ENCODE measurements at regions not wholly inside any gene's neighbourhood (a gene's known extent, or its start where the extent isn't known, plus 50 kb on each side); places are given as distances from the start of the nearest gene placed in this dataset.

GRCh38 chr2:215687149-215688031, 251.5 kb upstream of the FN1 start:
- DNase-seq (ENCODE audit: low spot score) = no peak

DNA sequence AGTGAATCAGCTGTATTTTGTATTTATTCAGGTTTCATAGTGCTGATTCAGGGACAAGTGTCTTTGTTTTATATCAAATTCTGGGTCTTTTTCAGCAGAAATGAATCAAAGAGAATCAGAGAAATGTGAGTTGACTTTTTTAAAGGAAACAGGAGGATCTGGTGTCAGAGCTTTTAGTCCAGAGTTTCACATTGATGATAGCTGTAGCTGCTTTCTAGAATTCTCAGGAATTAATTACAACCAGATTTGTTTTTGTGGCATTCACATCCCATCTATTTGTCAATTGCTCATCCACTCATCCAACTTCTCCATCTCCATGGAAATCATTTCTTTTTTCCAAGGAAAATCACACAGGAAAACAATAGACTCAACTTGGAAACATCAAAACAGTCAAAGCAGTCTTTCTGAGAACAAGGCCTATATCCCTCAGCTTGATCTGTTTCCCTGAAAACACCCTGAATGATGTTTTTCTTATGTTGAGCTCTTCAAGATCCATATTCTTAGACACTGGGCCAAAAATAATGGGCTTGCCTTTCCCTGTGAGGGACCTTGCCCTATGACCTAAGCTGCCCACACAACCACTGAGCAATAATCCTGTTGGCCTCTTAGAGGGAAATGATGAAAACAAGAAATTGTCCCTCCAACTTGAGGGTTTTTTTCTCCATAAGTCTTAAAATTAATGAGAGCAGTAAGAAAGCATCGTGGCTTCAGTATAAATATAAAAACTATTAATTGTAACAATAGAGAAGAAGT, 249.5 kb upstream of the FN1 start:
- DNase-seq (ENCODE audit: low spot score) = no peak

- no peak for DNase-seq (ENCODE audit: low spot score)
Measured at GRCh38 chr2:215684448-215685237, 248.8 kb upstream of the FN1 start.

DNA sequence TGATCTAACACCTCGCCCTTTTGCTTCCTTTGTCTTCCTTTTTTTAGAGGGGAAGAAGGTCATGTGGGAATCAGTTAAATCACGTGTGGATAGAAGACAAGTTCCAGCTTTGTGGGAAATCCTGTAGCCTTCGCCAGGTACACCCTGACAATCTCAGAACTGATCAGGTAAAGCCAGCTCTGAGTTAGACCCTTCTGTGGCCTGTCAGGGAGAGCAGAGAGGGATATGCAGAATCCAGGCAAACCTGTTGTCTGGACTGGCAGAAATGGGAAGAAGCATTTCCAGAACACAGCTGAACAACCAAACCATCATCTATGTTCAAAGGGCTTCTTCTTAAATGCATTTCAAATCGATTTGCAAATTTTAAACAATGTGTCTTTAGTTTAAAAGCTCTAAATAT, 247.4 kb upstream of the FN1 start:
- no peak for DNase-seq (ENCODE audit: low spot score)

DNA sequence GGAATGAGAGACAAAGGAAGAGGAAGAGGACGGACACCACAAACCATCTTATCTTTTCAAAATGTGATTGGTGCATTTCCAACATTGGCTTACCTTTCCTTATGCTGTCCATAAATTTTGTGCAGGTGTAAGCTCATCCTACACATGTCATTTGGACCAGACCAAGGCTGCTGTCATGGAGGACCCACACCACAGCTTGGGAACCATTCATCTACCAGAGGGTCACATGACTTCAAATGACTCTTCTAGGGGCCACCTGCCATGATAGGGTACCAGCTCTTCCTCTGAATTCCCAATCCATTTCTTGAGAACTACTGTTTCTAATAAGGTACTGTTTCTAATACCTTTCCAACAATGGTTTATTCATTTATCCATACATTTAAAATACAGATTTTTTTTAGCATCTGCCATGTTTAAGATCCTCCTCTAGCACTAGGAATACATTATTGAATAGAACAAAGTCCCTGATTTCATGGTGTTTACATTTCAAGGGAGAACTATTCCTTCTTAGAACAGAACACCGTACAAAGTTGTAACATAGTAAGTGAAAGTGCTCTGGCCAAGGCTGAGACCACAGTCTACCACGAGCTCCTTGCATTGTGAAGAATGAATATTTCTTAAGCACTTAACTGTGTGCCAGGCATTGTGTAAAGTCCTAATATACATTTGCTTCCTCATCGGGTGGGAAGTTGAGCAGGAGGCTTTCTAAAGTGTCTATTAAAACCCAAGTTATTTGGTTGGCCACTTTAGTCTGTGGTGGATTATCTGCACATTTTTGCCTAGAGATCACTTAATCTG, 246.1 kb upstream of the FN1 start:
- DNase-seq (ENCODE audit: low spot score) = no peak

GRCh38 chr2:215680605-215681598, 245.0 kb upstream of the FN1 start:
- no peak for DNase-seq (ENCODE audit: low spot score)

GRCh38 chr2:215678094-215678493, 242.2 kb upstream of the FN1 start:
- DNase-seq (ENCODE audit: low spot score) = no peak

- no peak for DNase-seq (ENCODE audit: low spot score)
Measured at GRCh38 chr2:215677481-215677880, 241.6 kb upstream of the FN1 start.

DNA sequence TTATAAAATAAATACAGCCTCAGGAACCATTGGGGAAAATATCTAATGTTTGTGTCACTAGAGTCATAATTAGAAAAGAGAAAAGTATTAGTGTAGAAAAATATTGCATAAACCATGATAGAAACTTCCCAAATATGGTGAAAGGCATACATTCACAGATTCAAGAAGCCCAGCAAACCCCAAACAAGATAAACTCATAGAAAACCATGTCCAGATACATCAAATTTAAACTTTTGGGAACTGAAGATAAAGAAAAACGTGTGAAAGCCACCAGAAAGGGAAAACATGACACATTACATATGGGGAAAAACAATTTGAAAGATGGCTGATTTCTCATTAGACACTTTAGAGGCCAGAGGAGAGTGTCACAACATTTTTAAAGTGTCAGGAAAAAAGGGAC, 236.5 kb upstream of the FN1 start:
- DNase-seq (ENCODE audit: low spot score) = no peak

DNA sequence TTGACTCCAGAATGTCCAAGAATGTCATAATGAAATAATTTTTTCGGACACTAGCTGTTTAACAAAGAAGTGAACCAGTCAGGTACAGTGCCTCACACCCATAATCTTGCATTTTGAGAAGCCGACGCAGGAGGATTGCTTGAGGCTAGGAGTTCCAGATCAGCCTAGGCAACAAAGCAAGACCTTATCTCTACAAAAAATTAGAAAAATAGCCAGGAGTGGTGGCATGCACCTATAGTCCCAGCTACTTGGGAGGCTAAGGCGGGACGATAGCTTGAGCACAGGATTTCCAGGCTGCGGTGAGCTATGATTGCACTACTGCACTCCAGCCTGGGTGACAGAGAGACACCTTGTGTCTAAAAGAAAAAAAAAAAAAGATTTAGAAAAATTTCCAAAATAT, 235.8 kb upstream of the FN1 start:
- DNase-seq (ENCODE audit: low spot score) = no peak

GRCh38 chr2:215671244-215671643, 235.4 kb upstream of the FN1 start:
- DNase-seq (ENCODE audit: low spot score) = no peak

- no peak for DNase-seq (ENCODE audit: low spot score)
Measured at GRCh38 chr2:215670396-215670795, 234.5 kb upstream of the FN1 start.

DNA sequence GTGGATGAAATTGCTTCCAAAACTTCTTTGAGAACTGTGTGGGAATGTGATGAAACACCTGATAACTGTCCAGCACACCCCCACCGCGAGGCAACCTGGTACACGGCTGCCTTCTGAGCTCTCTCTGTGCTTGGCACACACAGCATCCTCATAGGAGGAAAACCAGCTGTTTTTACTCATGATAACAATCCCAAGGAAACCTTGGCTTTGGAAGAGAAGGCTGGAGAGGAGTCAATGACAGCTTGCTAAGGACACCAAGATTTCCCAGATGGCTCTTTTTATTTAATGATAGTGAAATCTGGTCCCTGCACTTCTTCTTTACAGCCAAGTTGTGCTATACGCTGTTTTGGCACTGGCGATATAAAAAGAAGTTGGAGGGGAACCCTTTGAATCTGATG, 232.5 kb upstream of the FN1 start:
- DNase-seq (ENCODE audit: low spot score) = no peak

DNA sequence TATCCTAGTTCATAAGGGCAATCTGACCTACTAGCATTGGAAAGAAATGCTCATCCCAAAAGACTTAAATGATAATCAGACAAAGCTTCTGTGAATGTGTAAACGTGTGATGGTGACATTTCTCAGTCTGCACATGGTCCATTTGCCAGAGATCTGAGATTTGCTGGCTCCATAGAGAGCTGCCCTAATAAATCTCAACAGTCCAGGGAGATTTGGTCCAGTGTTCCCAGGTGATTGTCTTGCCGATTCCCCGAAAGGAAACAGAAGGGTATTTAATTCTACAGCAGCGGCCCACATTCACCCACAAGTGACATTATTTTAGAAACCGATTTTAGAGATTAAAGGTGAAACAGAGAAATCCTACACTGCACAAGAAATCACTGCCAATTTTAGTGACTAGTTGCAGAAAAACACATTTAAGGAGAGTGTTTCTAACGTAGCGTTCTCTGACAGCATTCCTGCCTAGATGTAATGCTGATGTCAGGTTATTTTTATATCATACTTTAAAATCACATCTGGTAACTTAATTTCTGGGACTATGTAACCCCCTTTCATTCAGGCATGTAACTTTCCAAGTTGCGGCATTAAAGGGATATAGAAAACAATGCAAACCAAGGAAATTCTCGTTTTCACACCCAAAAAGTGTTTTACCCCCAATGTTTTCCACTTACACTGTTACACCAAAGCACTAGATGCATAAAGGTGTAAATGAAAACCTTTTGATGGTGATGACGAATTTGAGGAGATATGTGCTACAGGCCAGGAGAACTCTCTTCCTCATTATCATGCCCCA, 231.9 kb upstream of the FN1 start:
- no peak for DNase-seq (ENCODE audit: low spot score)

DNA sequence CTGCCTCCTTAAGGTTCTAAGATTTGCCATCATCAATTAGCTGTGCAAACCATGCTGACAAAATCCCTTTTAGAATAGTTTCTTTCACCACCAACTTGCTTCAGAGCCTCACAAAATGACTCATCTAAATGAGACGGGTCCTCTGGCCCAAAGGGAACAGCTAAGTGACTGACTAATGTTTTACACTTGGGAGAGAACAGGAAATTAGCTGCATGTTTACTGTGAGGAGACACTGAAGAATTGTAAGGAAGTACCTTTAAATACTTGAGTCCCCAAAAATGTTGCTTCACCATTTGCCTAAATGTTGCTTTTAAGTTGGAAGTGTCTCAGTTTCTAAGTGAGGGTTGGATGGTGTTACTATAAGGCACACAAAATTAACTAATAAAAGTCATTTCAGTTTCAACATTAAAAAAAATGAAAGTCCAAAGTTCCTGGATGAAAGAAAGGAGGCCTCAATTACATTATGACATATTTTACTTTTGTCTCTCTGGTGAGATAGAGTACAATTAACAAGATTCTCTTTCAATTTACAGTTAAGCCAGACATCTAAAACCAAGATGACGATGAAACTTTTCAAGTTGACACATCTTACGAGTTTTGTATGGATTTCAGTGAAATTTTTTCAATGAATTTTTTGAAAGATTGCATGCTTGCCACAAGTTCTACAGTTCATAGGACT, 229.1 kb upstream of the FN1 start:
- no peak for DNase-seq (ENCODE audit: low spot score)

- DNase-seq (ENCODE audit: low spot score) = no peak
Measured at GRCh38 chr2:215662715-215663114, 226.8 kb upstream of the FN1 start.

- no peak for DNase-seq (ENCODE audit: low spot score)
Measured at GRCh38 chr2:215660687-215661086, 224.8 kb upstream of the FN1 start.

GRCh38 chr2:215659650-215660049, 223.8 kb upstream of the FN1 start:
- no peak for DNase-seq (ENCODE audit: low spot score)
